Stimulated activated CD4-positive, alpha-beta T cell treated with anti-CD3 and anti-CD28 coated beads, Interleukin-4, amount 100 ng/mL, for 4 hours (primary cell): ENCODE measurements at regions not wholly inside any gene's neighbourhood (a gene's known extent, or its start where the extent isn't known, plus 50 kb on each side); places are given as distances from the start of the nearest gene placed in this dataset.

Source experiments
- DNase-seq, 2 experiments: peaks; one replicate each; pipeline ENCODE4 v3.0.0-alpha.2; 2020

GRCh38 chr10:78899996-78900714, 168.6 kb upstream of the ZMIZ1 start:
- no peak for DNase-seq

GRCh38 chr10:78900715-78901430, 167.9 kb upstream of the ZMIZ1 start:
- DNase-seq, result no peak

GRCh38 chr10:78901694-78902093, 167.1 kb upstream of the ZMIZ1 start:
- DNase-seq, result no peak

- no peak for DNase-seq
These were observed 166.0 kb upstream of the ZMIZ1 start for GRCh38 chr10:78902815-78903214.

GRCh38 chr10:78903341-78903940, 165.3 kb upstream of the ZMIZ1 start:
- no peak for DNase-seq

- DNase-seq, result no peak
These were observed 164.6 kb upstream of the ZMIZ1 start for GRCh38 chr10:78904196-78904595.

- DNase-seq, result no peak
These were observed 163.5 kb upstream of the ZMIZ1 start for GRCh38 chr10:78905015-78905956.

- no peak for DNase-seq
These were observed 162.8 kb upstream of the ZMIZ1 start for GRCh38 chr10:78905957-78906308.

GRCh38 chr10:78906734-78907390, 161.9 kb upstream of the ZMIZ1 start:
- no peak for DNase-seq

GRCh38 chr10:78907551-78908211, 161.1 kb upstream of the ZMIZ1 start:
- no peak for DNase-seq

- DNase-seq, result no peak
These were observed 159.5 kb upstream of the ZMIZ1 start for GRCh38 chr10:78909221-78909620.

- no peak for DNase-seq
These were observed 158.7 kb upstream of the ZMIZ1 start for GRCh38 chr10:78910021-78910420.

GRCh38 chr10:78910476-78910875, 158.3 kb upstream of the ZMIZ1 start:
- no peak for DNase-seq

GRCh38 chr10:78910886-78911285, 157.9 kb upstream of the ZMIZ1 start:
- DNase-seq, result no peak

- no peak for DNase-seq
These were observed 157.0 kb upstream of the ZMIZ1 start for GRCh38 chr10:78911533-78912340.

GRCh38 chr10:78912361-78913218, 156.2 kb upstream of the ZMIZ1 start:
- DNase-seq, result no peak

GRCh38 chr10:78913219-78914059, 155.3 kb upstream of the ZMIZ1 start:
- DNase-seq, result no peak

GRCh38 chr10:78914060-78914378, 154.7 kb upstream of the ZMIZ1 start:
- DNase-seq, result no peak

GRCh38 chr10:78914502-78915189, 154.1 kb upstream of the ZMIZ1 start:
- DNase-seq, result no peak
